Breast epithelium (tissue), 3 donors: ENCODE measurements at regions not wholly inside any gene's neighbourhood (a gene's known extent, or its start where the extent isn't known, plus 50 kb on each side); places are given as distances from the start of the nearest gene placed in this dataset.

Source experiments
- CTCF ChIP-seq, 3 donors: fragments of 450-650 bp; IDR thresholded peaks; one replicate each; pipeline ENCODE4 v1.5.1; 2016 to 2017; ENCODE audit warnings: antibody characterized with exemption in 3 of 3, mild to moderate bottlenecking in 3 of 3, moderate library complexity in 3 of 3
- POLR2A ChIP-seq: fragments of 450-650 bp; IDR thresholded peaks from one replicate; pipeline ENCODE4 v1.6.1; 2016; ENCODE audit warnings: antibody characterized with exemption, mild to moderate bottlenecking, moderate library complexity

DNA sequence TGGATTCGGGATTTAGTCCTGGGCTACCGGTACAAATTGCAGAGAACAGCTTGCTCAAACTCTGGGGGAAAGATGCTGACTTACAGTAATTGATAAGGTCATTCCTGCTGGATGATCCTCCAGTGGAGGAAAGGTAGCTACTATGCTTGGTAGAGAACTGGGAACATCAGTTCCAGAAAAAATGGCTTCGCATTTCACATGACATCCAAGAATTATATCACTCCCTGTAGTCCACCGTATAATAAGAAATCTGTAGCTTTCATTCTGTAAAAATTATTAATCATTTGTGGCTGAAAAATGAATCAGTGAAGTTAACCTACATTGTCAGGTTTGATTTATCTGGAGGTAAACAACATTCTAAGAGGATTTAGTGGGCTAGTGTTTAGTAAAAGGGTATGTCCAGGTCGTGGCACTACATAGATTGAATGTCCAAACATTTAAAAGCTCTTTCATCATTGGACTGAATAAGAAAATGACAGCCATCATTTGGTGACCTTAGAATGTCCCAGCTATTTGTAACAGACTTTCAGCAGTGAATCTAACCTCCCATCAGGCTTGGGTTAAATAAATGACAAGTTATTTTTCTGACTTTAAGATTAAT is 203.2 kb upstream of the TMCO5A start:
- no peak for TF ChIP-seq CTCF (IDR thresholded peaks at IDR 0.05)
- TF ChIP-seq POLR2A = no peak
